ENCODE measurements at regions not wholly inside any gene's neighbourhood (a gene's known extent, or its start where the extent isn't known, plus 50 kb on each side); places are given as distances from the start of the nearest gene placed in this dataset.
"Not testable (repeated sequence)": the region's sequence is repeated elsewhere in the genome, so short reads cannot be mapped to it uniquely, and the experiment has no call there.

- intact Hi-C loops (cut with micrococcal nuclease): no loop called here
- BruUV-seq (replicated peaks): no TSS peak
- peaks cover 2% of the 10 kb centered on the region for H3K9me3 ChIP-seq (replicated peaks; ENCODE audit: control insufficient read depth, insufficient read depth, low read length)
- no peak overlapping the region for H3K9ac ChIP-seq (replicated peaks; ENCODE audit: extremely low read depth, insufficient read depth, low read length)
- no peaks in the 10 kb centered on the region for H4K20me1 ChIP-seq (replicated peaks; ENCODE audit: control insufficient read depth, extremely low read depth, insufficient read depth, low read length)
- H3K79me2 ChIP-seq (ENCODE audit: control insufficient read depth, insufficient read depth, low read length): no peaks in the 10 kb centered on the region
- CTCF ChIA-PET: interaction anchor here (0.7 kb wide), 1 partner anchor 11 kb away, joined by 3 read pairs; no protein-coding TSS in a partner anchor
- no peaks in the 10 kb centered on the region for H3K36me3 ChIP-seq (ENCODE audit: control insufficient read depth in 2 of 2, extremely low read depth in 1 of 2, insufficient read depth in 2 of 2, low read length in 2 of 2)
- H2AFZ ChIP-seq (ENCODE audit: low read depth, low read length): no peak overlapping the region
- dilution Hi-C loops (cut with MboI; ENCODE audit: extremely low pct_ligation_motif_present, low sequenced_read_pairs): no loop called here
- no peak overlapping the region for H3K4me2 ChIP-seq (ENCODE audit: insufficient read depth, low read length)
- no peak for TF ChIP-seq GATA2 (IDR thresholded peaks at IDR 0.05; ENCODE audit: insufficient read depth, insufficient read length, low read depth, low read length)
- TF ChIP-seq MAX (IDR thresholded peaks at IDR 0.05; ENCODE audit: insufficient read depth, insufficient read length): no peak
- TF ChIP-seq MYC (IDR thresholded peaks at IDR 0.05; ENCODE audit: low read depth, low read length): no peak
- TF ChIP-seq POLR2A (IDR thresholded peaks at IDR 0.05; ENCODE audit: low read depth, low read length): no peak
- TF ChIP-seq POLR2AphosphoS5 (IDR thresholded peaks at IDR 0.05; ENCODE audit: insufficient read depth, low read depth, low read length): no peak
- no peak for TF ChIP-seq EZH2 (IDR thresholded peaks at IDR 0.05; ENCODE audit: borderline replicate concordance, low read depth, low read length, severe bottlenecking)
- no peak for TF ChIP-seq JUN (IDR thresholded peaks at IDR 0.05; ENCODE audit: borderline replicate concordance, insufficient read depth, insufficient read length, low read depth)
- POLR2A ChIA-PET: no interaction called here
- FAIRE-seq (no peak), DNase-seq (ENCODE audit: low read depth, low spot score) (no peak)
- no peaks in the 10 kb centered on the region for H3K27me3 ChIP-seq (ENCODE audit: control insufficient read depth in 2 of 2, insufficient read depth in 2 of 2, low read length in 2 of 2)
- no peak overlapping the region for H3K4me3 ChIP-seq (replicated peaks in 1 of 3; ENCODE audit: insufficient read depth in 1 of 3, low read depth in 1 of 3, low read length in 3 of 3)
- H3K9me1 ChIP-seq (replicated peaks; ENCODE audit: control insufficient read depth, extremely low read depth, insufficient read depth, low read length): no peaks in the 10 kb centered on the region
- H3K27ac ChIP-seq (ENCODE audit: insufficient read depth, low read depth, low read length): no peak overlapping the region
- H3K4me1 ChIP-seq (ENCODE audit: control insufficient read depth, extremely low read depth, insufficient read depth, low read length): no peaks in the 10 kb centered on the region
These were observed 347.7 kb downstream of the OTUD1 start for GRCh38 chr10:23786594-23786993.

- Histone ChIP-seq H2AFZ (ENCODE audit: low read depth, low read length) (no peak overlapping the region), H4K20me1 (replicated peaks; ENCODE audit: control insufficient read depth, extremely low read depth, insufficient read depth, low read length) (no peaks in the 10 kb centered on the region), H3K79me2 (ENCODE audit: control insufficient read depth, insufficient read depth, low read length) (no peaks in the 10 kb centered on the region), H3K4me1 (ENCODE audit: control insufficient read depth, extremely low read depth, insufficient read depth, low read length) (no peaks in the 10 kb centered on the region), H3K27me3 (ENCODE audit: control insufficient read depth in 2 of 2, insufficient read depth in 2 of 2, low read length in 2 of 2) (no peaks in the 10 kb centered on the region), H3K9me1 (replicated peaks; ENCODE audit: control insufficient read depth, extremely low read depth, insufficient read depth, low read length) (no peaks in the 10 kb centered on the region), H3K36me3 (ENCODE audit: control insufficient read depth in 2 of 2, extremely low read depth in 1 of 2, insufficient read depth in 2 of 2, low read length in 2 of 2) (no peaks in the 10 kb centered on the region), H3K27ac (ENCODE audit: insufficient read depth, low read depth, low read length) (no peak overlapping the region), H3K9me3 (replicated peaks; ENCODE audit: control insufficient read depth, insufficient read depth, low read length) (peaks cover 7% of the 10 kb centered on the region), H3K4me3 (replicated peaks in 1 of 3; ENCODE audit: insufficient read depth in 1 of 3, low read depth in 1 of 3, low read length in 3 of 3) (no peak overlapping the region), H3K9ac (replicated peaks; ENCODE audit: extremely low read depth, insufficient read depth, low read length) (no peak overlapping the region), H3K4me2 (ENCODE audit: insufficient read depth, low read length) (no peak overlapping the region)
- TF ChIP-seq MYC (IDR thresholded peaks at IDR 0.05; ENCODE audit: low read depth, low read length) (no peak), MAX (IDR thresholded peaks at IDR 0.05; ENCODE audit: insufficient read depth, insufficient read length) (no peak), GATA2 (IDR thresholded peaks at IDR 0.05; ENCODE audit: insufficient read depth, insufficient read length, low read depth, low read length) (no peak), EZH2 (IDR thresholded peaks at IDR 0.05; ENCODE audit: borderline replicate concordance, low read depth, low read length, severe bottlenecking) (no peak)
- CTCF ChIA-PET: no interaction called here
- no TSS peak for BruUV-seq (replicated peaks)
- DNase-seq (ENCODE audit: low read depth, low spot score) (no peak), FAIRE-seq (no peak)
- intact Hi-C loops (cut with micrococcal nuclease) (no loop called here), dilution Hi-C loops (cut with MboI; ENCODE audit: extremely low pct_ligation_motif_present, low sequenced_read_pairs) (no loop called here)
- POLR2A ChIA-PET: no interaction called here
These were observed 354.7 kb downstream of the OTUD1 start for GRCh38 chr10:23793577-23793976.

DNA sequence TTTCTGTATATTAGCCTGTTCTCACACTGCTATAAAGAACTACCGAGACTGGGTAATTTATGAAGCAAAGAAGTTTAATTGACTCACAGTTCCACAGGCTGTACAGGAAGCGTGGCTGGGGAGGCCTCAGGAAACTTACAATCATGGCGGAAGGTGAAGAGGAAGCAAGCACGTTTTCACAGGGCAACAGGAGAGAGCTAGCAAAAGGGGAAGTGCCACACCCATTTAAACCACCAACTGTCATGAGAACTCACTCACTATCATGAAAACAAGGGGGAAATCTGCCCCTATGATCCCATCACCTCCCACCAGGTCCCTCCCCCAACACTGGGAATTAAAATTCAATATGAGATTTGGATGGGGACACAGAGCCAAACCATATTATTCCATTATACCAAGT is 358.6 kb downstream of the OTUD1 start:
- CTCF ChIA-PET: interaction anchor here (1.1 kb wide), 1 partner anchor 11 kb away, joined by 3 read pairs; no protein-coding TSS in a partner anchor
- H3K36me3 ChIP-seq (ENCODE audit: control insufficient read depth in 2 of 2, extremely low read depth in 1 of 2, insufficient read depth in 2 of 2, low read length in 2 of 2); H4K20me1 ChIP-seq (replicated peaks; ENCODE audit: control insufficient read depth, extremely low read depth, insufficient read depth, low read length); H3K79me2 ChIP-seq (ENCODE audit: control insufficient read depth, insufficient read depth, low read length); H2AFZ ChIP-seq (ENCODE audit: low read depth, low read length); H3K9me1 ChIP-seq (replicated peaks; ENCODE audit: control insufficient read depth, extremely low read depth, insufficient read depth, low read length); intact Hi-C loops (cut with micrococcal nuclease); H3K27ac ChIP-seq (ENCODE audit: insufficient read depth, low read depth, low read length); BruUV-seq (replicated peaks); H3K4me3 ChIP-seq (replicated peaks in 1 of 3; ENCODE audit: insufficient read depth in 1 of 3, low read depth in 1 of 3, low read length in 3 of 3); dilution Hi-C loops (cut with MboI; ENCODE audit: extremely low pct_ligation_motif_present, low sequenced_read_pairs); POLR2A ChIA-PET; H3K27me3 ChIP-seq (ENCODE audit: control insufficient read depth in 2 of 2, insufficient read depth in 2 of 2, low read length in 2 of 2); H3K9me3 ChIP-seq (replicated peaks; ENCODE audit: control insufficient read depth, insufficient read depth, low read length); FAIRE-seq; H3K4me1 ChIP-seq (ENCODE audit: control insufficient read depth, extremely low read depth, insufficient read depth, low read length); DNase-seq (ENCODE audit: low read depth, low spot score); H3K4me2 ChIP-seq (ENCODE audit: insufficient read depth, low read length); H3K9ac ChIP-seq (replicated peaks; ENCODE audit: extremely low read depth, insufficient read depth, low read length): not testable (repeated sequence)
